ENCODE measurements at regions not wholly inside any gene's neighbourhood (a gene's known extent, or its start where the extent isn't known, plus 50 kb on each side); places are given as distances from the start of the nearest gene placed in this dataset.

- Histone ChIP-seq H3K4me1 (ENCODE audit: control insufficient read depth in 1 of 2, insufficient read depth in 1 of 2, low read depth in 1 of 2, low read length in 1 of 2) (peaks cover 36 to 39% of the 10 kb centered on the region in 2 experiments), H3K27me3 (no peaks in the 10 kb centered on the region), H3K27ac (no peak overlapping the region), H3K4me3 (ENCODE audit: low read depth in 1 of 2, low read length in 1 of 2) (no peak overlapping the region), H3K9me3 (no peaks in the 10 kb centered on the region), H3K36me3 (no peaks in the 10 kb centered on the region)
- TF ChIP-seq CTCF (IDR thresholded peaks at IDR 0.05), result no peak
Observed at GRCh38 chr2:175576270-175576669, 394.8 kb upstream of the ATP5MC3 start.

GRCh38 chr2:175575346-175576258, 394.1 kb upstream of the ATP5MC3 start:
- H3K36me3 ChIP-seq, result no peaks in the 10 kb centered on the region
- TF ChIP-seq CTCF (IDR thresholded peaks at IDR 0.05), result no peak
- H3K9me3 ChIP-seq, result no peaks in the 10 kb centered on the region
- no peak overlapping the region for H3K27ac ChIP-seq
- H3K27me3 ChIP-seq, result no peaks in the 10 kb centered on the region
- H3K4me1 ChIP-seq (ENCODE audit: control insufficient read depth in 1 of 2, insufficient read depth in 1 of 2, low read depth in 1 of 2, low read length in 1 of 2), result peaks cover 31 to 39% of the 10 kb centered on the region in 2 experiments
- no peak overlapping the region for H3K4me3 ChIP-seq (ENCODE audit: low read depth in 1 of 2, low read length in 1 of 2)

GRCh38 chr2:175574069-175574468, 392.6 kb upstream of the ATP5MC3 start:
- TF ChIP-seq CTCF (IDR thresholded peaks at IDR 0.05), result no peak
- Histone ChIP-seq H3K4me1 (ENCODE audit: control insufficient read depth in 1 of 2, insufficient read depth in 1 of 2, low read depth in 1 of 2, low read length in 1 of 2) (peaks cover 16 to 24% of the 10 kb centered on the region in 2 experiments), H3K9me3 (no peaks in the 10 kb centered on the region), H3K27ac (no peak overlapping the region), H3K36me3 (no peaks in the 10 kb centered on the region), H3K27me3 (no peaks in the 10 kb centered on the region), H3K4me3 (ENCODE audit: low read depth in 1 of 2, low read length in 1 of 2) (no peak overlapping the region)

- no peaks in the 10 kb centered on the region for H3K27me3 ChIP-seq
- no peak overlapping the region for H3K4me3 ChIP-seq (ENCODE audit: low read depth in 1 of 2, low read length in 1 of 2)
- H3K27ac ChIP-seq, result no peak overlapping the region
- no peaks in the 10 kb centered on the region for H3K9me3 ChIP-seq
- no peak for TF ChIP-seq CTCF (IDR thresholded peaks at IDR 0.05)
- peaks cover 6 to 9% of the 10 kb centered on the region in 2 experiments for H3K4me1 ChIP-seq (ENCODE audit: control insufficient read depth in 1 of 2, insufficient read depth in 1 of 2, low read depth in 1 of 2, low read length in 1 of 2)
- no peaks in the 10 kb centered on the region for H3K36me3 ChIP-seq
Observed at GRCh38 chr2:175571078-175571653, 389.7 kb upstream of the ATP5MC3 start.

GRCh38 chr2:175568109-175568730, 386.7 kb upstream of the ATP5MC3 start:
- Histone ChIP-seq H3K27me3 (no peaks in the 10 kb centered on the region), H3K9me3 (no peaks in the 10 kb centered on the region), H3K27ac (no peak overlapping the region), H3K4me3 (ENCODE audit: low read depth in 1 of 2, low read length in 1 of 2) (no peak overlapping the region), H3K4me1 (ENCODE audit: control insufficient read depth in 1 of 2, insufficient read depth in 1 of 2, low read depth in 1 of 2, low read length in 1 of 2) (peaks cover 0 to 3% of the 10 kb centered on the region in 2 experiments), H3K36me3 (no peaks in the 10 kb centered on the region)
- no peak for TF ChIP-seq CTCF (IDR thresholded peaks at IDR 0.05)
